ENCODE measurements at regions not wholly inside any gene's neighbourhood (a gene's known extent, or its start where the extent isn't known, plus 50 kb on each side); places are given as distances from the start of the nearest gene placed in this dataset.

DNA sequence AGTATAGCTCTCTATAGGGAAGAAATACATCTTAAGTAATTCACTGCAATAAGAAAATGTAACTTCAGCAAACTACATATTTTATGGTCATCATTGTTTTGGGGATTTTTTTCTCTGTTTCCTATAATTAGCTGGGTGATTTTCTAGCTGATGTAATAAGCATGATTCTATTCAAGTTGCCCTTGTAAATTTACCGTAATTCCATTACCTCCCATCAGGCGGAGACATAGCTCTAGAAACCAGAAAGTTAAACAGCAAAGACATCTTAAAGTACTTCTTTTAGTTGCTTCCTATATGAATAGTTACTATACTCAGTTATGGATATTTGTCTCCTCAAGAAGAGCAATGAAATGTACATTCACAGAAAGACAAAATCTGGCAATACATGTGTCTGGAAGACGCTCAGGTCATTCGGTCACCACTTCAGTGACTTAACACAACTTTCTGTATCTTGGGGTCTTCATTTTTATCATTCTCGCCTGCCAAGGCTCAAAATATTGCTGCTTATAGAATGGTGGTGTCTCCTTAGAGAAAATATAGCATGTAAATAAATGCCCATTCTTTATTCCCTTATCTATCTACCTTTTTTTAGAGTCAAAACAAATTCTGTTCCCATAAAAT is 239.9 kb upstream of the ZC3H12C start:
- no peak overlapping the region for H3K4me3 Mint-ChIP-seq (ENCODE audit: low read depth, unreplicated experiment)
- BruUV-seq (replicated peaks) = no TSS peak
- peak; percentile 23 for TF ChIP-seq CTCF (IDR thresholded peaks at IDR 0.05; ENCODE audit: unreplicated experiment)
- CTCF ChIA-PET = interaction anchor here (0.9 to 2.3 kb wide), 4 partner anchors 12 to 88 kb away, joined by 3 to 22 read pairs (median 8); no protein-coding TSS in a partner anchor
- no peak overlapping the region for H3K27ac Mint-ChIP-seq (ENCODE audit: unreplicated experiment)
- DNase-seq = peak; percentile 34
- H3K36me3 Mint-ChIP-seq (ENCODE audit: insufficient read depth, unreplicated experiment) = no peaks in the 10 kb centered on the region
- H3K27me3 Mint-ChIP-seq (ENCODE audit: unreplicated experiment) = no peaks in the 10 kb centered on the region
- intact Hi-C loops (cut with micrococcal nuclease; ENCODE audit: unreplicated experiment) = loop anchor here (1.0 to 10.0 kb wide), 4 partner anchors 86 to 582 kb away; no protein-coding TSS in a partner anchor
- no peaks in the 10 kb centered on the region for H3K9me3 Mint-ChIP-seq (ENCODE audit: low read depth, unreplicated experiment)
- H3K4me1 Mint-ChIP-seq (ENCODE audit: low read depth, unreplicated experiment) = peaks cover 6% of the 10 kb centered on the region

DNA sequence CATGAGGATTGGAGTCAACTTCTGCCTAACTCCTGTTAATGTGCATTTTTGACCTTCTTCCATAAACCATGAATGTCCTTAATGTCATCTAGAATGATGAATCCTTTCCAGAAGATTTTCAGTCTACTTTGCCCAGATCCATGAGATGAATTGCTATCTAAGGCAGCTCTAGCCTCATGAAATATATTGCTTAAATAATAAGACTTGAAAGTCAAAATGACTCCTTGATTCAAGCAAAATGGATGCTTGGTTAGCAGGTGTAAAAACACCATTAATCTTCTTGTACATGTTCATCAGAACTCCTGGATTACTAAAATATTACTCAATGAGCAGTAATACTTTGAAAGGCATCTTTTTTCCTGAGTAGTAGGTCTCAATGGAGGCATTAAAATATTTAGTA is 238.5 kb upstream of the ZC3H12C start:
- Mint-ChIP-seq H3K36me3 (ENCODE audit: insufficient read depth, unreplicated experiment) (no peaks in the 10 kb centered on the region), H3K4me1 (ENCODE audit: low read depth, unreplicated experiment) (peaks cover 6% of the 10 kb centered on the region), H3K9me3 (ENCODE audit: low read depth, unreplicated experiment) (no peaks in the 10 kb centered on the region), H3K27ac (ENCODE audit: unreplicated experiment) (no peak overlapping the region), H3K4me3 (ENCODE audit: low read depth, unreplicated experiment) (no peak overlapping the region), H3K27me3 (ENCODE audit: unreplicated experiment) (no peaks in the 10 kb centered on the region)
- BruUV-seq (replicated peaks) = no TSS peak
- TF ChIP-seq CTCF (IDR thresholded peaks at IDR 0.05; ENCODE audit: unreplicated experiment) = no peak
- DNase-seq = no peak
- intact Hi-C loops (cut with micrococcal nuclease; ENCODE audit: unreplicated experiment) = loop anchor here (10.0 kb wide), 2 partner anchors 520 to 580 kb away; no protein-coding TSS in a partner anchor
- CTCF ChIA-PET = interaction anchor here (0.7 to 2.2 kb wide), 2 partner anchors 84 to 101 kb away, joined by 3 to 6 read pairs; no protein-coding TSS in a partner anchor

GRCh38 chr11:109856928-109857327 is 236.3 kb upstream of the ZC3H12C start:
- DNase-seq = no peak
- Mint-ChIP-seq H3K36me3 (ENCODE audit: insufficient read depth, unreplicated experiment) (no peaks in the 10 kb centered on the region), H3K27me3 (ENCODE audit: unreplicated experiment) (no peaks in the 10 kb centered on the region), H3K4me3 (ENCODE audit: low read depth, unreplicated experiment) (no peak overlapping the region), H3K4me1 (ENCODE audit: low read depth, unreplicated experiment) (peaks cover 2% of the 10 kb centered on the region), H3K27ac (ENCODE audit: unreplicated experiment) (no peak overlapping the region), H3K9me3 (ENCODE audit: low read depth, unreplicated experiment) (no peaks in the 10 kb centered on the region)
- BruUV-seq (replicated peaks) = no TSS peak
- no peak for TF ChIP-seq CTCF (IDR thresholded peaks at IDR 0.05; ENCODE audit: unreplicated experiment)
- CTCF ChIA-PET = no interaction called here
- intact Hi-C loops (cut with micrococcal nuclease; ENCODE audit: unreplicated experiment) = loop anchor here (10.0 kb wide), 2 partner anchors 518 to 578 kb away; no protein-coding TSS in a partner anchor

DNA sequence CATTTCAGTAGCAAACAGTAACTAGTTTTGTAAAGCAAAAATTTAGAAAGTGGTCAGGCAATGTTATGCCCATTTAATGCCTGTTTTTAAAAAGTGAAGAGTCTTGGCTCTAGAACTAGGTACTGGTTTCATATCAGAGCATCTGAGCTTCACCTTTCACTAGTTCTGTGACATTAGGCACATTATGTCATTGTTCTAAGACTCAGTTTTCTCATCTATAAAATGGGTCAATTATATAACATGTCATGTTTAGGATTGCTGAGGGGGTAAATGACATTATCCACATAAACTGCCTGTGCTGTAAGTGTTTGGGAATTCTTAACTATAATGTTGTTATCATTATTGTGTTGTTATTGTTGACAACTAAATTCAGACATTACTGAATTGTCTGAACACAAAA is 235.6 kb upstream of the ZC3H12C start:
- CTCF ChIA-PET = no interaction called here
- H3K27me3 Mint-ChIP-seq (ENCODE audit: unreplicated experiment) = no peaks in the 10 kb centered on the region
- no peak for TF ChIP-seq CTCF (IDR thresholded peaks at IDR 0.05; ENCODE audit: unreplicated experiment)
- no peaks in the 10 kb centered on the region for H3K4me1 Mint-ChIP-seq (ENCODE audit: low read depth, unreplicated experiment)
- DNase-seq = no peak
- H3K36me3 Mint-ChIP-seq (ENCODE audit: insufficient read depth, unreplicated experiment) = no peaks in the 10 kb centered on the region
- BruUV-seq (replicated peaks) = no TSS peak
- no peak overlapping the region for H3K27ac Mint-ChIP-seq (ENCODE audit: unreplicated experiment)
- no peak overlapping the region for H3K4me3 Mint-ChIP-seq (ENCODE audit: low read depth, unreplicated experiment)
- H3K9me3 Mint-ChIP-seq (ENCODE audit: low read depth, unreplicated experiment) = no peaks in the 10 kb centered on the region
- intact Hi-C loops (cut with micrococcal nuclease; ENCODE audit: unreplicated experiment) = loop anchor here (10.0 kb wide), 2 partner anchors 517 to 577 kb away; no protein-coding TSS in a partner anchor

Data from Calu3 (cell line).